NT2/D1 (cell line): ENCODE measurements at regions not wholly inside any gene's neighbourhood (a gene's known extent, or its start where the extent isn't known, plus 50 kb on each side); places are given as distances from the start of the nearest gene placed in this dataset.

ENCODE experiments used
- DNase-seq: peaks from one replicate; pipeline ENCODE4 v3.0.0-alpha.2; 2011; ENCODE audit warnings: low read depth, low spot score
- H3K27me3 ChIP-seq: 2 replicates; pipeline ENCODE4 v1.6.0; 2011; ENCODE audit warnings: mild to moderate bottlenecking; ENCODE audit not compliant: insufficient read length, insufficient read depth
- H3K36me3 ChIP-seq: 2 replicates; pipeline ENCODE4 v1.6.1; 2011; ENCODE audit warnings: mild to moderate bottlenecking, low read length, mixed read lengths; ENCODE audit not compliant: insufficient read depth, insufficient read length
- H3K4me1 ChIP-seq: 2 replicates; pipeline ENCODE4 v1.5.1; 2011; ENCODE audit not compliant: insufficient read depth, insufficient read length
- H3K4me3 ChIP-seq: 2 replicates; pipeline ENCODE4 v1.5.1; 2011; ENCODE audit warnings: low read depth; ENCODE audit not compliant: insufficient read length
- H3K9ac ChIP-seq: 2 replicates; pipeline ENCODE4 v1.6.0; 2011; ENCODE audit warnings: low read depth; ENCODE audit not compliant: insufficient read length
- H3K9me3 ChIP-seq: 2 replicates; pipeline ENCODE4 v1.5.1; 2011; ENCODE audit warnings: mild to moderate bottlenecking, low read length; ENCODE audit not compliant: insufficient read depth
- SUZ12 ChIP-seq: IDR thresholded peaks from 2 replicates; pipeline ENCODE4 v1.6.1; 2011; ENCODE audit not compliant: insufficient read length, insufficient read depth; ENCODE audit errors: extremely low read depth
- YY1 ChIP-seq: IDR thresholded peaks from 2 replicates; pipeline ENCODE4 v1.6.1; 2011; ENCODE audit not compliant: insufficient read length, insufficient read depth
- ZNF274 ChIP-seq: IDR thresholded peaks from 2 replicates; pipeline ENCODE4 v1.6.1; 2011; ENCODE audit warnings: mild to moderate bottlenecking, low read depth, low read length

GRCh38 chr2:15766303-15766861 is 174.0 kb upstream of the MYCN start:
- no peak for DNase-seq
- Histone ChIP-seq H3K9ac (no peak overlapping the region), H3K4me3 (no peak overlapping the region), H3K4me1 (peaks cover 8% of the 10 kb centered on the region), H3K36me3 (no peaks in the 10 kb centered on the region), H3K27me3 (no peaks in the 10 kb centered on the region), H3K9me3 (no peaks in the 10 kb centered on the region)
- TF ChIP-seq YY1 (no peak), SUZ12 (no peak), ZNF274 (no peak)

DNA sequence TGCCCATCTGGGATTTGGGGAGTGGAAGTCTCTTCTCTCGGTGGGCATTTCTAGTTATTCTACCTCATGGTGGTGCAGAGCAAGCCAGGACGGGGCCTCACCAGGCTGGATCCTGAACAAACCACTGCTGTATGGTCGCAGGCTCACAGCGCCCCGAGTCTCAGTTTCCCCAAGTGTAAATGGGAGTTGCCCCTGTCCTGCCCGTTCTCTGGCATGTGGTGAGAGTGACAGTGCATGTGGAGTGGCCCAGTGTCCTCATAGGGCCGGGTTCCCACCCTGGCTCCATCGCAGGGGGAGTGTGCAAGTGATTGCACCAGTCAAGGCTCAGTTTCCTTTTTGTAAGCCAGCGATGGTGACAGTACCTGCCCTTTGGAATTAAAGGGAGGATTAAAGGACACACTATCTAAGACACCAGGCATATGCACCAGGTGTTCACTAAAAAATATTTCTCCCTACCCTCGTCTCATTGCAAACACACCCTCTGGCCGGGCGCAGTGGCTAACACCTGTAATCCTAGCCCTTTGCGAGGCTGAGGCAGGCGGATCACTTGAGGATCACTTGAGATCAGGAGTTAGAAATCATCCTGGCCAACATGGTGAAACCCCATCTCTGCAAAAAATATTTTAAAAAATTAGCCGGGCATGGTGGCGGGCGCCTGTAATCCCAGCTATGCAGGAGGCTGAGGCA is 173.3 kb upstream of the MYCN start:
- no peak for TF ChIP-seq YY1
- no peak for TF ChIP-seq SUZ12
- no peak for TF ChIP-seq ZNF274
- peaks cover 8% of the 10 kb centered on the region for H3K4me1 ChIP-seq
- H3K27me3 ChIP-seq: no peaks in the 10 kb centered on the region
- H3K36me3 ChIP-seq: no peaks in the 10 kb centered on the region
- no peak overlapping the region for H3K9ac ChIP-seq
- no peak for DNase-seq
- H3K9me3 ChIP-seq: no peaks in the 10 kb centered on the region
- no peak overlapping the region for H3K4me3 ChIP-seq

- H3K27me3 ChIP-seq: no peaks in the 10 kb centered on the region
- H3K4me3 ChIP-seq: no peak overlapping the region
- TF ChIP-seq SUZ12 (no peak), YY1 (no peak), ZNF274 (no peak)
- H3K9ac ChIP-seq: no peak overlapping the region
- peaks cover 8% of the 10 kb centered on the region for H3K4me1 ChIP-seq
- no peaks in the 10 kb centered on the region for H3K9me3 ChIP-seq
- no peaks in the 10 kb centered on the region for H3K36me3 ChIP-seq
- no peak for DNase-seq
Observed at GRCh38 chr2:15767679-15768078, 172.7 kb upstream of the MYCN start.

DNA sequence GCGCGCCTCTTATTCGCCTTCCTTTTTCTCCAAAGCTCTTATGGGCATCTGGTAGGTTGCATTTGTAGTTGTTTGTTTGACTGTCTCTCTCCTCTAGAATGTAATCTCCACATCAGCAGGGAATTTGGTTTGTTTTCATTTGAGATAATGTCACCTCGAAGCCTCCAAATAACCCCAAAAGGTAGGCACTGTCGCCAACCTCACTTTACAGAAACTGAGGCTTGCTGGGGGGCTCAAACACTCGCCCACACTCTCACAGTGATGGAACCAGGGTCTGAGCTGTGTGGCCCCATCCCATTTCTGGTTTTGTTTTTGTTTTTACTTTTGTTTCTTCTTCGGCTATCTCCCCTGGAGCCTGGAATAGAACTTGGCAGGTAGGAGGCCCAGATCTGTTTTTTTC is 172.2 kb upstream of the MYCN start:
- Histone ChIP-seq H3K9me3 (no peaks in the 10 kb centered on the region), H3K9ac (no peak overlapping the region), H3K4me3 (no peak overlapping the region), H3K36me3 (no peaks in the 10 kb centered on the region), H3K27me3 (no peaks in the 10 kb centered on the region), H3K4me1 (peaks cover 8% of the 10 kb centered on the region)
- no peak for DNase-seq
- TF ChIP-seq ZNF274 (no peak), SUZ12 (no peak), YY1 (no peak)

DNA sequence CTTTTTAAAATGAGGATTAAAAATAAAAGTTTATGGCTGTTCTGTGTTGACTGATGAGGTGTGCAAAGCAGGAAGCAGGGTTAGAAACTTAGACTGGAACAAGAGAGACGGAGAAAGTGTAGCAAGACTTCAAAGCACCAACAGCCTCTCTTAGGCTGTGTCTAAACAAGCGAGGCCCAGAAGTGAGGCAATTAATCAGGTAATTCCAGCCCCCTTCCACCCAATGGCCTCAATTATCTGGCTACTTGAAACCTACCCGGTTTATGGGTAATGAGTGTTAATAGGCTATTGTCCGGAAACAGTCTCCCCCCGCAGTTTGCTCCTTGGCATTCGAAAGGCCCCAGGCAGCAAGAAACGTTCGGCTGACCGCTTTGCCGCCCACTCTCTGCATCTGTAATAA is 171.7 kb upstream of the MYCN start:
- H3K36me3 ChIP-seq: no peaks in the 10 kb centered on the region
- no peak overlapping the region for H3K9ac ChIP-seq
- no peak overlapping the region for H3K4me3 ChIP-seq
- no peak for DNase-seq
- peaks cover 8% of the 10 kb centered on the region for H3K4me1 ChIP-seq
- TF ChIP-seq YY1 (no peak), SUZ12 (no peak), ZNF274 (no peak)
- no peaks in the 10 kb centered on the region for H3K27me3 ChIP-seq
- H3K9me3 ChIP-seq: no peaks in the 10 kb centered on the region

DNA sequence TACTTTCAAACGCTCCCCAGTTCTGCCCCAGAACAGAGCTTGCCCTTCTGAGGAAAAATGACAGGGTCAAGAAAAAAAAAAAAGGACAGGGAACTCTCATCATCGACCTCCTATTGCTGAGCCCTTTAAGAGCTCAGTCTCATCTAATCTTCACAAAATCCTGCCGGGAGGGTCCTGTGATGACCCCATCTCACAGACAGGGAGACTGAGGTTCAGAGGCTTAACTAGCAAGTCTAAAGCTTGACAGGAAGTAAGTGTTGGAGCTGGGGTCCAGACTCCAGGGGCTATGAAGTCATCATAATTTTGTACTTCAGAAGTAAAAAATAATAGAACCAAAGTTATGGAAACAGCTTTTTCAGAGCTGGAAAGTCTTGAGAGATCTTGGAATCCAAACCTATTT is 171.1 kb upstream of the MYCN start:
- H3K9ac ChIP-seq: no peak overlapping the region
- no peaks in the 10 kb centered on the region for H3K36me3 ChIP-seq
- no peak for DNase-seq
- peaks cover 5% of the 10 kb centered on the region for H3K4me1 ChIP-seq
- H3K4me3 ChIP-seq: no peak overlapping the region
- no peaks in the 10 kb centered on the region for H3K9me3 ChIP-seq
- no peaks in the 10 kb centered on the region for H3K27me3 ChIP-seq
- TF ChIP-seq YY1 (no peak), SUZ12 (no peak), ZNF274 (no peak)

DNA sequence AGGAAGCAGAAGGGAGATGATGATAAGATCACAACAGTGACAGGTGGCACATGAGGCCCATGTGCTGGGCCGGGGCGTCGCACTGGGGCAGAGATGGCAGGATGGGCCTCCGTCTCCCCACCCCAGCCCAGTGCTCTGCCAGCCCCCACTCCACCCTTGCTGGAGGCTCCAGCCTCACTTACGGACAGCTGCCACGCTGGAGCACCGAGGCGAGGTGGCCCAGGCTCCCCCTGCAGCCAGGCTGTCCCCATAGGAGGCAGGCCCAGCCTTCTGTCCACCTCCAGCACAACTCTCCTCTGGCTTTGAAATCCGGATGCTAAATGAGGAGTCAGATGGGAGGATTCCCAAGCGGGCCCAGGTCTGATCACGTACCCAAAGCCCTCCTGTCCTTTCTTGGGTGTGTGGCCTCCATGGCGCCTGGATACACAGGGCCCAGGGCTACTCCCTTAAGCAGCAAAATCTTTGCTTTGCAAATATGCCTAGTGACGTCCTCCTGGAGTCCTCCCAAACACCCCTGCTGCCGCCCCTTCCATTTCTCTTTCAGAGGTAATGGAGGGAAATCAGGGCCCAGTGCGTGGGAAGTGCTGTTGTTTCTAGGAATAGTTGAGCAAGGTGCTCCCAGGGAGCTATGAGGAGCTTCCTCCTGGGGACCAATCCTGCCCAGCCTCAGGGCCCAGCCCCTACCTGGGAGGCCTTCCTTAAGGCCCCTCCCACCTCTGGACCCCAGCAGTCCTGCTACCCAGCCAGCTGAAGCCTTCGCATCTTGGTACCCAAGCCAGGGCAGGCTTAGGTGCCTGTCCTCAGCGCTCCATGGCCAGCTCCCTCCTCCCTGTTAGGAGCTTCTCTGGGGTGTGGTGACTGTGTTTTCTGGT is 170.4 kb upstream of the MYCN start:
- H3K9me3 ChIP-seq: no peaks in the 10 kb centered on the region
- DNase-seq: no peak
- no peaks in the 10 kb centered on the region for H3K36me3 ChIP-seq
- TF ChIP-seq YY1: no peak
- TF ChIP-seq ZNF274: no peak
- TF ChIP-seq SUZ12: no peak
- no peak overlapping the region for H3K9ac ChIP-seq
- H3K4me1 ChIP-seq: peaks cover 5% of the 10 kb centered on the region
- no peak overlapping the region for H3K4me3 ChIP-seq
- H3K27me3 ChIP-seq: no peaks in the 10 kb centered on the region
